Motor neuron (in vitro differentiated cells): ENCODE measurements at regions not wholly inside any gene's neighbourhood (a gene's known extent, or its start where the extent isn't known, plus 50 kb on each side); places are given as distances from the start of the nearest gene placed in this dataset.

Experiments
- ATAC-seq, 8 experiments: fragments of 200-7000 bp; cut with Tn5 transposase; replicated peaks in 6 of 8; 2 replicates each; pipeline ENCODE4 v1.8.0; 2021; ENCODE audit warnings: mild to moderate bottlenecking in 8 of 8, moderate library complexity in 8 of 8
- H3K27ac ChIP-seq, 2 donors: fragments of 250-450 bp; sonication (Bioruptor Pico); 2 replicates each; pipeline ENCODE4 v1.9.0; 2021; ENCODE audit warnings: antibody characterized with exemption in 2 of 2, mild to moderate bottlenecking in 2 of 2, moderate library complexity in 1 of 2
- H3K4me1 ChIP-seq, 2 donors: fragments of 250-450 bp; sonication (Bioruptor Pico); replicated peaks in 1 of 2; 2 replicates each; pipeline ENCODE4 v1.6.1; 2021; ENCODE audit warnings: antibody characterized with exemption in 2 of 2, mild to moderate bottlenecking in 2 of 2, moderate library complexity in 1 of 2
- H3K4me3 ChIP-seq, 5 donors: fragments of 250-450 bp; sonication (Bioruptor Pico); 2 replicates each; pipeline ENCODE4 v1.9.0; 2021; ENCODE audit warnings: antibody characterized with exemption in 5 of 5, mild to moderate bottlenecking in 5 of 5, moderate library complexity in 4 of 5
- whole genome bisulfite sequencing, 10 experiments: fragments of 450-650 bp; shearing (Covaris generic); methylation state at CpG; one replicate each; pipeline ENCODE4 v1.0.0; 2022; 5-methylcytosine and 5-hydroxymethylcytosine counted together
- in situ Hi-C, 9 experiments: fragments of 400-800 bp; cut with MboI; loops; one replicate each; pipeline ENCODE4 v1.15.0; 2021; ENCODE audit warnings: low sequenced_read_pairs in 9 of 9, low pct_unique_long_range_greater_than_20kb in 2 of 9; ENCODE audit not compliant: unreplicated experiment in 9 of 9

GRCh38 chr18:77750006-77750405 is 500.4 kb downstream of the GALR1 start:
- no peak for ATAC-seq
- no peaks in the 10 kb centered on the region for H3K4me1 ChIP-seq
- WGBS, 10 experiments: 13 to 100% (median 80%) methylated on average over 1 to 6 of the region's 7 CpGs; no CpG with 5 or more reads in 1 of the 10 experiments
- H3K27ac ChIP-seq: no peak overlapping the region
- no peak overlapping the region for H3K4me3 ChIP-seq
- in situ Hi-C loops: loop anchor here in 1 of 9 experiments (25.0 kb wide), 1 partner anchor 1237 kb away; the partner anchor contains the start of gene SALL3

- 40 to 80% (median 52%) methylated on average over 2 to 7 of the region's 7 CpGs; no CpG with 5 or more reads in 1 of the 10 experiments for WGBS, 10 experiments
- peak in 1 of 8 experiments; percentile 48 for ATAC-seq
- H3K27ac ChIP-seq: no peak overlapping the region
These were observed 504.9 kb downstream of the GALR1 start for GRCh38 chr18:77754475-77755044.

GRCh38 chr18:77755187-77755586 is 505.5 kb downstream of the GALR1 start:
- Histone ChIP-seq H3K4me3 (no peak overlapping the region), H3K4me1 (no peaks in the 10 kb centered on the region), H3K27ac (no peak overlapping the region)
- in situ Hi-C loops: loop anchor here in 1 of 9 experiments (25.0 kb wide), 1 partner anchor 1232 kb away; the partner anchor contains the start of gene SALL3
- peak in 7 of 8 experiments; percentile 29 to 90 (median 58) for ATAC-seq
- 30 to 100% (median 53%) methylated on average over 1 to 6 of the region's 6 CpGs for WGBS, 10 experiments

More at GRCh38 chr18:77754475-77755044, 504.9 kb downstream of the GALR1 start:
- Histone ChIP-seq H3K4me3 (no peak overlapping the region), H3K4me1 (no peaks in the 10 kb centered on the region)
- in situ Hi-C loops: loop anchor here in 1 of 9 experiments (25.0 kb wide), 1 partner anchor 1233 kb away; the partner anchor contains the start of gene SALL3

GRCh38 chr18:77761332-77761731 is 511.7 kb downstream of the GALR1 start:
- in situ Hi-C loops: loop anchor here in 3 of 9 experiments (10.0 to 25.0 kb wide), 2 partner anchors 1223 to 1226 kb away; partner anchors contain the start of gene SALL3 (in 1 of the 3)

GRCh38 chr18:77762014-77762413 is 512.4 kb downstream of the GALR1 start:
- no peak overlapping the region for H3K4me3 ChIP-seq
- in situ Hi-C loops: loop anchor here in 3 of 9 experiments (10.0 to 25.0 kb wide), 2 partner anchors 1223 to 1225 kb away; partner anchors contain the start of gene SALL3 (in 1 of the 3)
- no peak for ATAC-seq
- WGBS, 10 experiments: 6 to 100% (median 86%) methylated on average over 1 of the region's 1 CpG; no CpG with 5 or more reads in 1 of the 10 experiments
- peaks cover 7 to 10% of the 10 kb centered on the region in 2 donors for H3K4me1 ChIP-seq
- H3K27ac ChIP-seq: no peak overlapping the region

More at GRCh38 chr18:77761332-77761731, 511.7 kb downstream of the GALR1 start:
- no peak for ATAC-seq
- no peak overlapping the region for H3K27ac ChIP-seq
- H3K4me1 ChIP-seq: peaks cover 7 to 10% of the 10 kb centered on the region in 2 donors
- no peak overlapping the region for H3K4me3 ChIP-seq

GRCh38 chr18:77762642-77763041 is 513.0 kb downstream of the GALR1 start:
- peaks cover 7 to 10% of the 10 kb centered on the region in 2 donors for H3K4me1 ChIP-seq
- no peak overlapping the region for H3K27ac ChIP-seq
- no peak overlapping the region for H3K4me3 ChIP-seq
- WGBS, 10 experiments: 0 to 80% (median 16%) methylated on average over 1 to 6 of the region's 6 CpGs; no CpG with 5 or more reads in 1 of the 10 experiments
- peak in 1 of 8 experiments; percentile 29 for ATAC-seq
- in situ Hi-C loops: loop anchor here in 3 of 9 experiments (10.0 to 25.0 kb wide), 2 partner anchors 1222 to 1225 kb away; partner anchors contain the start of gene SALL3 (in 1 of the 3)

GRCh38 chr18:77763530-77764145 is 514.0 kb downstream of the GALR1 start:
- in situ Hi-C loops: loop anchor here in 3 of 9 experiments (10.0 to 25.0 kb wide), 2 partner anchors 1221 to 1224 kb away; partner anchors contain the start of gene SALL3 (in 1 of the 3)
- H3K27ac ChIP-seq: no peak overlapping the region
- H3K4me1 ChIP-seq: peaks cover 7 to 10% of the 10 kb centered on the region in 2 donors
- 10 to 70% (median 23%) methylated on average over 3 to 9 of the region's 9 CpGs; no CpG with 5 or more reads in 1 of the 10 experiments for WGBS, 10 experiments
- H3K4me3 ChIP-seq: no peak overlapping the region
- ATAC-seq: peak in 4 of 8 experiments; percentile 81 to 87 (median 84)

GRCh38 chr18:77765468-77765867 is 515.8 kb downstream of the GALR1 start:
- H3K27ac ChIP-seq: no peak overlapping the region
- peak; percentile 56 to 90 (median 82) for ATAC-seq
- no peak overlapping the region for H3K4me3 ChIP-seq
- in situ Hi-C loops: loop anchor here in 3 of 9 experiments (10.0 to 25.0 kb wide), 2 partner anchors 1219 to 1222 kb away; partner anchors contain the start of gene SALL3 (in 1 of the 3)
- WGBS, 10 experiments: 0 to 59% (median 5%) methylated on average over 3 to 9 of the region's 9 CpGs; no CpG with 5 or more reads in 2 of the 10 experiments
- peaks cover 7 to 10% of the 10 kb centered on the region in 2 donors for H3K4me1 ChIP-seq

GRCh38 chr18:77766421-77766820 is 516.8 kb downstream of the GALR1 start:
- H3K4me1 ChIP-seq: peaks cover 7 to 10% of the 10 kb centered on the region in 2 donors
- no peak for ATAC-seq
- H3K27ac ChIP-seq: no peak overlapping the region
- no peak overlapping the region for H3K4me3 ChIP-seq
- 18 to 92% (median 83%) methylated on average over 2 to 8 of the region's 9 CpGs for WGBS, 10 experiments
- in situ Hi-C loops: loop anchor here in 3 of 9 experiments (10.0 to 25.0 kb wide), 2 partner anchors 1218 to 1221 kb away; partner anchors contain the start of gene SALL3 (in 1 of the 3)

GRCh38 chr18:77772177-77772576 is 522.5 kb downstream of the GALR1 start:
- no peaks in the 10 kb centered on the region for H3K4me1 ChIP-seq
- peak in 6 of 8 experiments; percentile 29 to 83 (median 40) for ATAC-seq
- WGBS, 10 experiments: 0 to 97% (median 70%) methylated on average over 1 to 5 of the region's 5 CpGs; no CpG with 5 or more reads in 1 of the 10 experiments

GRCh38 chr18:77776104-77776503 is 526.5 kb downstream of the GALR1 start:
- ATAC-seq: no peak
- 39 to 100% (median 92%) methylated on average over 1 to 12 of the region's 12 CpGs; no CpG with 5 or more reads in 3 of the 10 experiments for WGBS, 10 experiments

More at GRCh38 chr18:77772177-77772576, 522.5 kb downstream of the GALR1 start:
- Histone ChIP-seq H3K4me3 (no peak overlapping the region), H3K27ac (no peak overlapping the region)
- in situ Hi-C loops: loop anchor here in 2 of 9 experiments (10.0 to 25.0 kb wide), 2 partner anchors 1213 to 1215 kb away; partner anchors contain the start of gene SALL3 (in 1 of the 2)

GRCh38 chr18:77777163-77777562 is 527.5 kb downstream of the GALR1 start:
- Histone ChIP-seq H3K27ac (no peak overlapping the region), H3K4me1 (no peaks in the 10 kb centered on the region), H3K4me3 (no peak overlapping the region)
- in situ Hi-C loops: loop anchor here in 1 of 9 experiments (10.0 kb wide), 1 partner anchor 1208 kb away; no protein-coding TSS in a partner anchor
- peak in 5 of 8 experiments; percentile 35 to 89 (median 47) for ATAC-seq
- WGBS, 10 experiments: 15 to 100% (median 86%) methylated on average over 4 to 10 of the region's 11 CpGs; no CpG with 5 or more reads in 4 of the 10 experiments

More at GRCh38 chr18:77776104-77776503, 526.5 kb downstream of the GALR1 start:
- Histone ChIP-seq H3K4me3 (no peak overlapping the region), H3K4me1 (no peaks in the 10 kb centered on the region), H3K27ac (no peak overlapping the region)
- in situ Hi-C loops: loop anchor here in 1 of 9 experiments (10.0 kb wide), 1 partner anchor 1209 kb away; no protein-coding TSS in a partner anchor
